ENCODE measurements at regions not wholly inside any gene's neighbourhood (a gene's known extent, or its start where the extent isn't known, plus 50 kb on each side); places are given as distances from the start of the nearest gene placed in this dataset.

- TF ChIP-seq CTCF (IDR thresholded peaks at IDR 0.05), result no peak
- TF ChIP-seq EZH2 (IDR thresholded peaks at IDR 0.05; ENCODE audit: borderline replicate concordance, insufficient read depth, low read depth, low read length, poor library complexity, severe bottlenecking), result no peak
Measured at GRCh38 chr2:217733461-217733860, 269.3 kb downstream of the TNS1 start.
